ENCODE measurements at regions not wholly inside any gene's neighbourhood (a gene's known extent, or its start where the extent isn't known, plus 50 kb on each side); places are given as distances from the start of the nearest gene placed in this dataset.

DNA sequence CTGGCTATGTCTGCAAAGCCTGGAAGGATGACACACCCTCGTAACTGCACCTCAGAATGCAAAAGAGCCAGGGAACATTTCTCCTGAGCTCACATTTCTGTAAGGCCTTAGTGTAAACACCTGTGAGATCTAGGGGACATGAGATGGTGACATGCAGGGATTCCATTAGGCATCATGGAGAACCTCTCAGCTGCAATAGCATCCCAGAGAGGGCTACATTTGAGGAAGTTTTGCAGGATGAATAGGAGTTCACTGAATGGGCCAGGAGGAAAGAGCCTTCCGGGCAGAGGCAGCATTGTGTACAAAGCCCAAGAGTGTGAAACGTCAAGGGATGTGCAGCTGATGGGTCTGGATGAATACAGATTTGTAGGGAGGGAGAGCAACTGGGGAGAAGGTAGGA is 223.0 kb upstream of the RPL38 start:
- DNase-seq (ENCODE audit: low read depth, low spot score) = no peak

DNA sequence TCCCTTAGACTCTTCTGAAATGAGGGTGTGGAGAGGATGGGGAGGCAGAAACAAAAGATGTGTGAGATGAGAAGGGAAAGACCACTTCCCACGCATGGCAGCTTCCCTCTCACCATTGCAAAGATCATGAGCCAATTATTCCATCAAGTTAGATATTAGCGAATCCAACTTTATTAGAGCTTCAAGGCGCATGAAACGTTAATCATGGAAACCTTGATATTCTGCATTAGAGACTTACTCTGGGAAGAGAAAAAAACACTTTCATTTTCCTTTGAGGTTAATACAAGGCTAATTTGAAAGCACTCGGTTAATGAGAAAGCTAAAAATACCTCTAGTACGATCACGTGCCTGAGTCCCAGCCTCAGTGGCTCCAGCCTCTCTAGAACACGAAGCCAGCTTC is 220.6 kb upstream of the RPL38 start:
- no peak for DNase-seq (ENCODE audit: low read depth, low spot score)

DNA sequence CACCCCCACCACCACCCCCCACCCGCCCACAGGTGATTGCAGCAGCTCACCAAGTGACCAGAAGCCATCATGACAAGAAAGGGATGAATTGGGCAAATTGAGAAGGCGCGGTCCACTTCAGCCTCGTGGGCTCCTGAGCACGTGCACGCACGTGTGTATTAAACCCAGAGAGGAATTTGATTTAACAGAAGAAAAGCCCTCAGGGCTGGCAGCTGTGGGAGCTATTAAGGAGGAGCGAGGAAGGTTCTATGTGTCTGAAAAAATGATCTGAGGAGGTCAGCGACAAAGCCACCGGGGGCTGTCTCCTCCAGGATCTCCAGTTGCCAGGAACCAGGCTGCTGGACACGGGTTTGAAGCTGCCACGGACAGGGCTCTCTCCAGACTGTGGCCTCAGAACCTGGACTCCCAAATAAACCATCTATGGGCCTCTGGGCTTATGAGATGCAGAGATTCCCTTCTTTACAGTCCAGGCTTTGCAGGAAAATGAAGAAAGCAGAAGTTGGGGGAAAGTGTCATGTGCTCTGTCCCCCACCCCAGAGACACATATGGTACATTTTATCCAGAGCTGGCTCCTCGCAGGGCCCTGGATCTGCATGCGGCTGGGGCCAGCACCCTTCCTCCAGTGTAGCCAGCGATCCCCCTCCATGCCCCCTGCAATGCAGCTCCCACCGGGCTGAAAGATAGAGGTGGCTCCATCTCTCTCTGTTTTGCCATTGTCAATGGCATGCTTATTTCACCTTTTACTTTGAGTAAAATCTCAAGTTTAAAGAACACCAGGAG is 219.7 kb upstream of the RPL38 start:
- no peak for DNase-seq (ENCODE audit: low read depth, low spot score)

DNA sequence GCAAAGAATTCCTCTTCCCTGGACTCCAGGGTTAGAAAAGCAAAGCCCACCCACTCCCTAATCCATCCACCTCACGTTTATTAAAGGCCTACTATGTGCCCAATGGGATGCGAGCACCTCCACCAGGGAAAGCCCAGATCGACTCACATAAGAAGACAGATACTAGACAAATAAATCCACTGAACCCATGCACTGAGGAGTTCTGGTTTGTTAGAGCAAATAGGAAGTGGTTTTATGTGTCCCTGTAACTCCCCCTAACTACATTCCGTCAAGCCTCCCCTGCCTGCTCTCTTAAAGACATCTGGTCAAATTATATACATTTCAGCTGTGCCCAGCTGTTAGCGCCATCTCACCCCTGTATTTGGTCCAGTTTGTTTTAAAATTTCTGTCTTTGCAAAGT is 218.5 kb upstream of the RPL38 start:
- DNase-seq (ENCODE audit: low read depth, low spot score) = no peak

DNA sequence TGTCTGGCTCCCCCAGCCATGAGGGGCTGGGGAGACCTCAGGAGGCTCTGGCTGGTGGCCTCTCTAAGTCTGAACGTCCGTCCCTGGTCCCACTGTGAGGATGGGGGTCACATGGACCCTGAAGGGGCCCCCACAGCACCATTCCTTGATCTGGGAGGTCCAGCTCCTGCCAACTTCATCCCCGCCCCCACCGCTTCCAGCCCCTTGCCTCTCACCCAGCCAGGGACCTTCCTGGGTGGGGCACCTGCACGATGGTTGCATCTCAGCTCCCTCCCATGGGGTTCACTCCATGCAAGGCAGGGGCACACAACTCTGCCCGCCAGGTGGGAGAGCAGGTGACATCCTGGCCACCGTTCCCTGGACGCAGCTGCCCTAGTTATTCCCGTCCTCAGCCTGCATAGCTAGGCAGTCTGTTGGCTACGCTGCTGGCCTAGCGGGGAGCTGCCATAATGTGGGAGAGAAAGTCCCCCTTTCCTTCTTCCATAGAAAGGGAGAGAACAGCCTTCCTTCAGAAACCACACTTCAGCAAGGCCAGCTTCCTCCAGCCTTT is 217.9 kb upstream of the RPL38 start:
- DNase-seq (ENCODE audit: low read depth, low spot score) = no peak

DNA sequence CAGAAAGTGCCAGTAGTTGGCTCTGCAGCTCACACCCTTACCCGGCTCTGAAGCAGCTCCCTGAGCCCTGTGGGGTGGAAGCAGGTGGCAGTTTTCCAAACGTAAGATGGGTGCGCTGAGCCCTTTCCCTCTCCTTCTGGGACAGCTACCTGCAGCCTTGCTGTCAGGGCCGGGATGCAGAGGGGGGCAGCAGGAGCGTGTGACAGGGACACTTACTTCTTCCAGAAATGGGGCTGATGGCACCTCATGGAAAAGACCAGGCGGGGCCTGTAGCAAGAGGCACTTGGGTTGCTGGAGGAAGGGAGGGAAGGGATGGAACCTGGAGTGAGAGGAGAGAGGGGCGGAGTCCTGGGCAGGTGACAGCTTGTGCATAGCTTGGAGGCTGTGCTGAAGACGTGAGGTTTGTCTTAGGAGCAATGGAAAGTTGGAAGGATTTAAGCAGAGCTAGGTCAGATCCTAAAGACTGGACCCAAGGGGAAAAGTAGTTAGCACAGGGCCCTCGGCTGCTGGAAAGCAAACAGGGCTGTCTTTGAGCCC is 216.8 kb upstream of the RPL38 start:
- no peak for DNase-seq (ENCODE audit: low read depth, low spot score)

DNA sequence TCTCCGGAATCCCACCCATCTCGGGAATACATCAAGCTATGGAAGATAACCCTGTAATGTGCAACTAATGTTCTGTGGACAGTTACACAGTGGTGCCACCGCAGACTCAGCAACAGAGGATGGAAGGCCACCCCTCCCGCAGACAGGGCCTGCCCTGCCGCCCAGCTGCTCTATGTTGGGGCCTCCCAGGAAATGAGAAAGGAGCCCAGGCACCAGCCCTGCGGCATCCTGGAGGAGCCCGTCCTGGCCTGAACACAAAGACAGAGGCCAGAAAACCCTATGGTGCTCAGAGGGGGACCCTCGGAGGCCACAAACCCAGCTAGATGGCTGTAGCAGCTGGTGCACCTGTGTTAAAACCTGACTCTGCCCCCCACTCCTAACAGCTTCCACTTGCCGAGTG is 216.1 kb upstream of the RPL38 start:
- DNase-seq (ENCODE audit: low read depth, low spot score) = no peak

DNA sequence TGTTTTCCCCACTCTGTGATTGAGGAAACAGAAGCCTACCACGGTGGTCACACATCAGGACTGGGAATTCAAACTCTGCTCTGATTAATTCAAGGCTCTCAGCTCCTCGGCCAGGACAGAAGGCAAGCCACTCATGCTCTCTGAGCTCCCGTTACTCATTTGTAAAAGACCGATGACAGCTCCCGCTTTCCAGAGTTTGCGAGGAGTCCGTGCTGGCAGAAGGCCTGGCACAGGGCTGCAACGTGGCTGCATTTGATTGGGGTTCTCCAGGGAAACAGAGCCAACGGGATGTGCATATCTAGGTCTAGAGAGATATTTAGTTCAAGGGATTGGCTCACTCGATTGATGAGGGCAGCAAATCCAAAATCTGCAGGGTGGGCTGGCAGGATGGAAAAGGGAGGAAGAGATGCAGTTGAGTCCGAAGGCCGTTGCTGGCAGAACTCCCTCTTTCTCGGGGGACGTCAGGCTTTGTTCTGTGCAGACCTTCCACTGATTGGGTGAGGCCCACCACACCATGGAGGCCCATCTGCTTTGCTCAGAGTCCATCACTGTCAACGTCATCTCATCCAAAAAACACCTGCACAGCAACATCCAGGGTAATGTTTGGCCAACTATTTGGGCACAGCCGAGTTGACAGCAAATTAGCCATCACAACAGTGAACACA is 215.5 kb upstream of the RPL38 start:
- no peak for DNase-seq (ENCODE audit: low read depth, low spot score)

DNA sequence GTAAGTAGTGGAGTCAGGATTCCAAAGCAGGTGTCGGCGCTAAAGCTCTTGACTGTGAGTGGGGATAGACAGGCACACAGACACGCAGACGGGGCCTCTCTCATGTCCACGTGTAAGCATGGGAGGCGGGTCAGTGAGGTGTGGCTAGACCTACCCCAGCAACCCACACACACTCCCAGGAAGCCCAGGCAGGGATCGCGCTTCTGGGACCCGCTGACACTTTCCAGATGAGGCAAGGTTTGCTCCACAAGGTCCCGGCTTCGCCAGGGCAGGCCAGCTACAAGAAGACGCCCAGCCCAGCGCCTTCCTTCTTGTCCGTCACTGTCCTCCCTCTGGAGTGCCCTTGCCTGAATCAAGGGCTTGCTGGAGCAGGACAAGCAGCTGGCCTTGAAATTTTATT is 213.8 kb upstream of the RPL38 start:
- DNase-seq (ENCODE audit: low read depth, low spot score) = no peak

DNA sequence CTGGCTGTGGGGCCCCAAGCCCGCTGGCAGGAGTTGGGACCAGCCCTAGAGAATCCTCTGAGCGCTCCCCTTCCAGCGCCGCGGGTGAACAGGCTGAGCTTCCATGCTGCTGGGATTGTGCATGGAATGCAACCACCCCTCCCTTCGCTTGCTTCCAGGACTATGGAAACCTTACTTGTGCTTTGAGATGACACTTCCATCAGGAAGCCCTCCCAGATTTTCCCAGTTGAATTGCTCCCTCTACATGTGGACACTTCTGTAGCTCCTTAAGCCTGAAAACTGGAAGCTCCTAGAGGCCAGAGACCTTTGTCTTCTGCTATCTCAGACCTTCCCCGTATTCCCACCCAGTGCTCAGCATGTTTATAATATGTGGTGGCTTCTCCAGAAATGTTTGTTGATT is 213.2 kb upstream of the RPL38 start:
- DNase-seq (ENCODE audit: low read depth, low spot score) = no peak

DNA sequence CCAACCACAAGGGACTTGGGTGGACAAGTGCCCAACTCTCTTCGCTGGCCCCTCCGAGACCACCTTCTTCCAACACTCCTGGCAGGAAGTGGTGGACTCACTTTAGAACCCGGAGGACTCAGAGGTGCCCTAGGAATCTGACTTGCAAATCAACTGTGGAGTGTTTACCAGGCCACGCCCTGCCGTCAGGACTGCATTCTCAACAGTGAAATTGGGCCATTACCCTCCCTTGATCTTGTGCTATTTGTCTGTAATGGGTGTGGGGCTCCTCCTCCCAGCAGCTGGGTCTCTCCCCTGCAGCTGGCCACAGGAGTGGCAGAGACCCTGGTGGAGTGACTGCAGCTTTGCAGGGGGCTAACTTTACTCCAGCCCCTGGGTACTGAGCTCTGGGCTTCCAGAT is 212.2 kb upstream of the RPL38 start:
- DNase-seq (ENCODE audit: low read depth, low spot score) = no peak

DNA sequence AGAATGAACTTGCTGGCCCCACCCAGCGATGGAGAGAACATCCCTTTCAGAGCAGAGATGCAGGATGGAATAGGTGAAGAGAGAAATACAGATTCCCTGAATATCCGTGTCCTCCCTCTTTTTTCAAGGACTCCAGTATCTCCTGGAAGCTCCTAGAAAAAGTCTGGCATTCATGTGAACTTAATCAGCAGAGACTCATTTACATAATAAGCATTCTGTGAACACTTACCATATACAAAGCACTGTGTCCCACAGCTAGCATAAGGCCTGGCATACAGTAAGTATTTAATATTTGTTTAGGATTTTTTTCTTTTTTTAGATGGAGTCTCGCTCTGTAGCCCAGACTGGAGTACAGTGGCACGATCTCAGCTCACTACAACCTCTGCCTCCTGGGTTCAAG is 208.5 kb upstream of the RPL38 start:
- DNase-seq (ENCODE audit: low read depth, low spot score) = no peak

DNA sequence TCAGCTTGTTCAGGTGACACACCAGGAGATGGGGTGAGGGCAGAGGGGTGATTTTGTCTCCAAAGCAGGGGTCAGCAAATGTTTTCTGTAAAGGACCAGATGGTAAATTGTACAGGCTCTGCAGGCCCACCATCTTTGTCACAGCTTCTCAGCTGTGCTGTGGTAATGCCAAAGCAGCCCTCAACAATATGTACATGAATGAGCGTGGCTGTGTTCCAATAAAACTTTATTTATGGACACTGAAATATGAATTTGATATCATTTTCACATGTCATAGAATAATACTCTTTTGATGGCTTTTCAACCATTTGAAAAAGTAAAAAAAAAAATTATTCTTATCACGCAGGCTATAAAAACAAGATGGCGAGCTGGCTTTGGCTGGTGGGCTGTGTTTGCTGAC is 206.4 kb upstream of the RPL38 start:
- no peak for DNase-seq (ENCODE audit: low read depth, low spot score)

DNA sequence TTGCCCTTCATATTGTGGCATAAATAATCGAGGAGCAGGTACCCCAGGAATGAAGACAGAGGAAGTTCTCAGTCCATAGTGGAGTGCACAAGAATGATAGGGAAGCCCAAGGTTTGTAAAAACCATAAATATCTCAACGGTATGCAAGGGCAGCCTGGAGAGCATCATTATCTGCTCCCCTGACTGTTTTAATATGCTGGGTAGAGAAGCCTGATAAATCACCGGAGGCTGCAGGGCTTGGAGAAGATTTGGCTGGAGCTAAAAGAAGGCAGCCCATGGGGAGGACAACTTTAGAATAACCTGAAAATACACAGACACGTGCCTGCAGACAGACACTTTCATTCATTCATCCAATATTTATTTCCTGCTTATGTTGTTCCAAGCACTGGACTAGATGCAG is 205.2 kb upstream of the RPL38 start:
- DNase-seq (ENCODE audit: low read depth, low spot score) = no peak

DNA sequence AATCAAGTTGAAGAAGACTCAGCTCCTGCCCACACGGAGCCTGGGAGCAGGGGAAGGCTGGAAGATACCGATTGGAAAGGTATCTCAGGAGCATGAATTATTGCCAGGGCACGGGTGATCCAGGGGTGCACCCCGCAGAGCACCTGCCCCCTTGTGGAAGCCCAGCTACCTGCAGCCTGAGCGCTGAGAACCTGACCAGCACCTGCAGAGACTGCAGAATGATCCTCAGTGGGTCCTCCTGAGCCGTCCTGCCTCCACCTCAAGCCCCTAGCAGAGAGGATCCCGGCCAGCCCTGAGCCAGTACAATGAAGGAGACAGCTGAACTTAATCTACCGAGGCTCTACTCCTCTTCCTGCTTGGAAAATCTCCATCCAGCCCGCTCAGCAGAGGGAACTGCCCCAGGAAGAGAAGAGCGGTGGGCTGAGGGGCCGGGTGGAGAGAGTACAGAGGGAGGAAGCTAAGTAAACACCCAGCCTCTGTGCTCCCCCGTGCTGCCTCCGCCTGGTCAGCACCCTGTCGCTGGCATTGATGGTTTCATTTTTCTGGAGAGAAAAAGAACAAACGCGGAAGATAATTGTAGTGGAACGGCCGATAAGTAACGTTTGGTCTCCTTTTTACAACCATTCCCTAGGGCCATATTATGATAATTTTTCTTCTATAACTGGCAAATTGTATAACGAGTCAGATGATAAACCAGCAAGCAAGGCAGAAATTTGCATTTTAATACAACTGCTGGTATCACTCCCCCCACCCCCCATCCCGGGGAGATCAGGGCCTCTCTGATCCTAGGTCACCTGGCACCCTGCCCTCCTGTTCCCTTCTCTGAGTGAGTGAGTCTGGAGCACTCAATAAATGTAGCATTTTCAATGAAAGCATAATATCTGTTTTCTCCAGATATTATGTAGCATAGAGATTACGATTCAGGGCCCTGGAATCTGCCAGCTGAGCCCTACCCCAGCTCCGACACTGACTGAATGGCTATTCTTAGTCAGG is 204.5 kb upstream of the RPL38 start:
- DNase-seq (ENCODE audit: low read depth, low spot score) = no peak

DNA sequence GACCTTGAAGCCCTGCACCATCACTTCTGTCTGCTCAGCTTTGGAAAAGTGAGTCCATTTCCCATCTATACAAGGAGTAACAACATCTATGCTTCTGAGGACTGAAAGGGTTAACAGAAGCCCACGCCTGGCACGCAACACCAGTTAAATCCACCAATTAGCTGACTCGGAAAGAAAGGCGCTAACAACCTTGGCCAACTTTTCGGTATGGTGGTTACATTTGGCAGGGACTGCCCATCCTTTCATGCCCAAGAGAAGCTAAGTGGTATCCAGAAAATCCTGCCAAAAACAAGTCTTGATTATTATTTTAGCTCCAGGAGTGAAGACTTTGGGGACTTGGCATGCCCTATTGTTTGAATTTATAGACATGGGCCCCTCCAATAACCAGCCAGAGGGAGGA is 202.3 kb upstream of the RPL38 start:
- DNase-seq (ENCODE audit: low read depth, low spot score) = no peak

DNA sequence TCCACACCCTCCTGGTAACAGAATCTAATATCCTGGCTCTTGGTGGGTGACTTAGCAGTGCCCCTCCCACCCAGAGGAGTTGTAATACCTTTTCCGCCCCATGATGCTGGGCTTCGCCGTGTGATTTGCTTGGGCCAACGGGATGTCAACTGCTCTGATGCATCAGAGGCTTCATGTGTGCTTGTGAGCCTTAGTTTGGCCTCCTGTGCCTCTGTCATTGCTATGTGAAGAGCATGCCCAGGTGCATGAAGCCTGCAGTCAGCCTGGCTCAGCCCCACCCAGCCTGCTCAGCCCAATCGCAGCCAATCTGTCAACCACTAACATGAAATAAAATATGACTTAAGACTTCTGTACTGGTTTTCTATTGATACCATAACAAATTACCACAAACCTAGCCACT is 201.2 kb upstream of the RPL38 start:
- no peak for DNase-seq (ENCODE audit: low read depth, low spot score)

DNA sequence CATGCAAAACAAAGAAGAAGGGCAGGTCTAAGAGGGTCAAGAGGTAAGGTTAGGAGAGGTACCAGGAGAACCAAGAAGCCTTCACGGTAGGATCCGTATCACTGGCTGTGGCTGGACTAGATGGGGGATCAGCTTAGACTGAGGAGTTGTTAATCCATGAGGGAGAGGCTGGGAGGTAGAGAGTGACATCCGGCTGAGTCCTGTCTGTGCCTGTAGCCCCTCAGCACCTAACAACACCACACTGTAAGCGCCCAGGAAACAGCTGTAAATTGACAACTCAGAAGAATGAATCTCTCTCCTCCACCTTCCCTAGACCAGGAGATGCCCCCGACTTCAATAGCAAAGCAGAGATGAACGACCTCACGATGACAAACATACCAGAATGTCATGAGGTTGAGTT is 199.4 kb upstream of the RPL38 start:
- DNase-seq (ENCODE audit: low read depth, low spot score) = no peak

DNA sequence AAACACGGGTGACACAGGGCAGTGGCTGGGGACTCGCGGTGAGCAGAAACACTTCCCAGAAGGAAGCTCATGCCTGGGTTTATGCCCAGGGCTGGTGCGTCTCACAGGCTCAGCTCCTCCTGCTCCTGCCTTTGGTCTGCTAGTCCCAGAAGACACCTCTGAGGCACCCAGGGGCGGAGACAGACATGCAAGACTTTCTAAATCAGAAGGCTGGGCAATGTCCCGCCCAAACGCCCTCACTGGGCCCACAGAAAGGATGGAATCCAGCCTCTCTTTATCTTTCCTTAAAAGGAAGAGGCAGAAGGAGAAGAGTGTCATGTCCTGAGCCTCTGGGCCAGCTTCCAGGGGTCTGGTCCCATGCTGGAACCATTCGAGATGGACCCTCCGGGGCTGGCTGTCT is 197.7 kb upstream of the RPL38 start:
- DNase-seq (ENCODE audit: low read depth, low spot score) = no peak

DNA sequence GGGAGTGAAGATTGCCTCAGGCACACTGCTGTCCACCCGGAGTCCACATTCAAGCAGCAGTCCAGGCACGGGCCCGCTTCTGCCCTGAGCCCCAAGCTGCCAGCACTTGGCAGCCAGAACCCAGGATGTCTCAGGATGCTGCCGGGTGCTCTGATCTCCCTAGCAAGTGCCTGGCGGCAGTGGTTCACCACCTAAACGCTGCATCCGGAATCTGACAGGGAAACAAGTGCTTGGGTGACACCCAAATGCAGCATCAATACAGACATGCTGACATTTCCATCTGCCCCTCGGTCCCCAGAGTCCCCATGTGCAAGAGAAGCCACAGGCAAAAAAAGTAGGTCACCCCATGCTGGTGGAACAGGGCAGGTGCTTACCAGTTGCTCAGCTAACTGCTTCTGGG is 197.1 kb upstream of the RPL38 start:
- no peak for DNase-seq (ENCODE audit: low read depth, low spot score)

DNA sequence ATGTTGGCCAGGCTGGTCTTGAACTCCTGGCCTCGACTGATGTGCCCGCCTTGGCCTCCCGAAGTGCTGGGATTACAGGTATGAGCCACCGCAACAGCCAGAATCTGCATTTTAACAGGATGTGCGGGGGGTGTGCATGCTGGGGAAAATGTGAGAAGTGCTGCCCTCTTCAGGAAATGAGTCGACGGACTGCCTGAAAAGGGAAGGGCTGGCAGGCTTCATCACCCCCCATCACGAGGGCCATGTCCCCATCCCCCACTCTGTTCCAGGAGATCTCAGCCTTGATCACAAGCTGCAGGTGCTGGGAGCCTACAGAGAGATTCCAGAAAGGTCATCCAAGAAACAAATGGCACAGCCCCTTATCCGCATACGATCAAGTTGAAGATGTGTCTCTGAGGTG is 195.3 kb upstream of the RPL38 start:
- no peak for DNase-seq (ENCODE audit: low read depth, low spot score)
